ENCODE measurements at regions not wholly inside any gene's neighbourhood (a gene's known extent, or its start where the extent isn't known, plus 50 kb on each side); places are given as distances from the start of the nearest gene placed in this dataset.

GRCh38 chr3:180142041-180142440, 105.3 kb upstream of the PEX5L start (continued):
- TF ChIP-seq SKIL (IDR thresholded peaks at IDR 0.05; ENCODE audit: low read depth, poor library complexity, severe bottlenecking) (no peak), POLR2AphosphoS2 (IDR thresholded peaks at IDR 0.05; ENCODE audit: low read depth, low read length) (no peak)

- 60% methylated on average over 4 of the region's 4 CpGs for WGBS (ENCODE audit: insufficient coverage, insufficient replicate concordance, low lambda C conversion rate, missing lambda C conversion rate)
- ChIA-PET POLR2A (no interaction called here), CTCF (no interaction called here), SMC1A (ENCODE audit: uncharacterized antibody, unreplicated experiment) (interaction anchor here (0.7 to 1.4 kb wide), 2 partner anchors 140 to 267 kb away, joined by 3 to 4 read pairs; no protein-coding TSS in a partner anchor), RAD21 (ENCODE audit: unreplicated experiment) (no interaction called here)
- H3K9me3 ChIP-seq (replicated peaks; ENCODE audit: control insufficient read depth, insufficient read depth, low read length) = no peaks in the 10 kb centered on the region
- H3K27me3 ChIP-seq (replicated peaks in 1 of 2; ENCODE audit: control insufficient read depth in 2 of 2, insufficient read depth in 2 of 2, low read length in 1 of 2) = no peaks in the 10 kb centered on the region
- no peak overlapping the region for H2AFZ ChIP-seq (ENCODE audit: control insufficient read depth, low read depth, low read length)
- no peak overlapping the region for H3K4me3 ChIP-seq
- BruUV-seq (replicated peaks) = no TSS peak
- no peak for FAIRE-seq
- in situ Hi-C loops (cut with MboI) (no loop called here), intact Hi-C loops (cut with micrococcal nuclease; ENCODE audit: unreplicated experiment) (no loop called here)
- no peak overlapping the region for H3K27ac ChIP-seq (ENCODE audit: control insufficient read depth, insufficient read depth)
- ATAC-seq = no peak
- no peak for DNase-seq (ENCODE audit: low read depth, low spot score)
- no peak overlapping the region for H3K4me2 ChIP-seq (ENCODE audit: control insufficient read depth, insufficient read depth)
- H4K20me1 ChIP-seq (ENCODE audit: control insufficient read depth, insufficient read depth) = no peaks in the 10 kb centered on the region
- no peaks in the 10 kb centered on the region for H3K4me1 ChIP-seq (ENCODE audit: control insufficient read depth, insufficient read depth, low read length)
- no peaks in the 10 kb centered on the region for H3K79me2 ChIP-seq (ENCODE audit: control insufficient read depth, insufficient read depth, low read length)
- H3K9ac ChIP-seq (ENCODE audit: control insufficient read depth, insufficient read depth, low read length) = no peak overlapping the region
- no peaks in the 10 kb centered on the region for H3K36me3 ChIP-seq (ENCODE audit: control insufficient read depth in 2 of 2, insufficient read depth in 2 of 2, low read length in 1 of 2)
- TF ChIP-seq SRF (IDR thresholded peaks at IDR 0.05; ENCODE audit: low read depth in 2 of 2, low read length in 2 of 2) (no peak), MYB (IDR thresholded peaks at IDR 0.05; ENCODE audit: borderline replicate concordance, low read depth, low read length) (no peak), MYC (IDR thresholded peaks at IDR 0.05; ENCODE audit: insufficient read depth, insufficient read length, insufficient replicate concordance, low read length, severe bottlenecking) (no peak), CREB1 (IDR thresholded peaks at IDR 0.05; ENCODE audit: low read depth) (no peak), TARDBP (IDR thresholded peaks at IDR 0.05; ENCODE audit: borderline replicate concordance) (no peak), HSF1 (IDR thresholded peaks at IDR 0.05; ENCODE audit: low read depth, low read length) (no peak), ZNF622 (IDR thresholded peaks at IDR 0.05) (no peak), EGR1 (IDR thresholded peaks at IDR 0.05; ENCODE audit: borderline replicate concordance in 1 of 2, low read depth in 2 of 2, low read length in 2 of 2) (no peak), BACH1 (IDR thresholded peaks at IDR 0.05; ENCODE audit: borderline replicate concordance) (no peak), CHD1 (IDR thresholded peaks at IDR 0.05; ENCODE audit: low read depth, low read length) (no peak), GABPA (IDR thresholded peaks at IDR 0.05; ENCODE audit: low read depth) (no peak), CUX1 (IDR thresholded peaks at IDR 0.05; ENCODE audit: insufficient replicate concordance, low read depth, low read length) (no peak), TBL1XR1 (IDR thresholded peaks at IDR 0.05; ENCODE audit: low read depth, low read length) (no peak)
These were observed 105.7 kb upstream of the PEX5L start for GRCh38 chr3:180142472-180142871.

All from GM12878 (cell line).